ENCODE measurements at regions not wholly inside any gene's neighbourhood (a gene's known extent, or its start where the extent isn't known, plus 50 kb on each side); places are given as distances from the start of the nearest gene placed in this dataset.

DNA sequence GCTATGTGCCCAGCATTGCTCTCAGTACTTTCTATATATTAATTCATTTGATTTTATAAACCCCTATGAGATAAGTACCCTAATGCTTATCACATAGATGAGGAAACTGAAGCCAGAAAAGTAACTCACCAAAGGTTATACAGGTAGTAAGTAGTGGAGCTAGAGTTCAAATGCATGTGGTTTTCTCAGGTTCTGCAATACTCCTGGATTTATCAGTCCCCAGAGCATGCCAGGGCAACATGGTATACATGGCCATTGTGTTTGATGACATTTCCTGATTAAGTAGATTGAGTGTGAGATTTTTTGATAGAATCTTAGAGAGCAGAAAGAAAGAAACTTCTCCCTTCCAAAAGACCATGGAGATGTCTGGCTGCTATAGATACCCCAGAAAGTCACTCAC is 233.1 kb downstream of the IKZF2 start:
- peaks cover 9% of the 10 kb centered on the region for H3K4me1 ChIP-seq (replicated peaks)
- no peak for TF ChIP-seq POLR2AphosphoS5 (IDR thresholded peaks at IDR 0.05)
- TF ChIP-seq POLR2A (IDR thresholded peaks at IDR 0.05) = no peak
- TF ChIP-seq, protein P1, sequence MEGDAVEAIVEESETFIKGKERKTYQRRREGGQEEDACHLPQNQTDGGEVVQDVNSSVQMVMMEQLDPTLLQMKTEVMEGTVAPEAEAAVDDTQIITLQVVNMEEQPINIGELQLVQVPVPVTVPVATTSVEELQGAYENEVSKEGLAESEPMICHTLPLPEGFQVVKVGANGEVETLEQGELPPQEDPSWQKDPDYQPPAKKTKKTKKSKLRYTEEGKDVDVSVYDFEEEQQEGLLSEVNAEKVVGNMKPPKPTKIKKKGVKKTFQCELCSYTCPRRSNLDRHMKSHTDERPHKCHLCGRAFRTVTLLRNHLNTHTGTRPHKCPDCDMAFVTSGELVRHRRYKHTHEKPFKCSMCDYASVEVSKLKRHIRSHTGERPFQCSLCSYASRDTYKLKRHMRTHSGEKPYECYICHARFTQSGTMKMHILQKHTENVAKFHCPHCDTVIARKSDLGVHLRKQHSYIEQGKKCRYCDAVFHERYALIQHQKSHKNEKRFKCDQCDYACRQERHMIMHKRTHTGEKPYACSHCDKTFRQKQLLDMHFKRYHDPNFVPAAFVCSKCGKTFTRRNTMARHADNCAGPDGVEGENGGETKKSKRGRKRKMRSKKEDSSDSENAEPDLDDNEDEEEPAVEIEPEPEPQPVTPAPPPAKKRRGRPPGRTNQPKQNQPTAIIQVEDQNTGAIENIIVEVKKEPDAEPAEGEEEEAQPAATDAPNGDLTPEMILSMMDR (IDR thresholded peaks at IDR 0.05) = no peak
- H3K27ac ChIP-seq = no peak overlapping the region
- no peaks in the 10 kb centered on the region for H3K27me3 ChIP-seq (replicated peaks; ENCODE audit: insufficient read depth)
- intact Hi-C loops (cut with DNase I) = no loop called here
- H3K36me3 ChIP-seq = no peaks in the 10 kb centered on the region
- DNase-seq (ENCODE audit: low spot score) = no peak
- H3K4me3 ChIP-seq = no peak overlapping the region
- H3K9me3 ChIP-seq = no peaks in the 10 kb centered on the region

DNA sequence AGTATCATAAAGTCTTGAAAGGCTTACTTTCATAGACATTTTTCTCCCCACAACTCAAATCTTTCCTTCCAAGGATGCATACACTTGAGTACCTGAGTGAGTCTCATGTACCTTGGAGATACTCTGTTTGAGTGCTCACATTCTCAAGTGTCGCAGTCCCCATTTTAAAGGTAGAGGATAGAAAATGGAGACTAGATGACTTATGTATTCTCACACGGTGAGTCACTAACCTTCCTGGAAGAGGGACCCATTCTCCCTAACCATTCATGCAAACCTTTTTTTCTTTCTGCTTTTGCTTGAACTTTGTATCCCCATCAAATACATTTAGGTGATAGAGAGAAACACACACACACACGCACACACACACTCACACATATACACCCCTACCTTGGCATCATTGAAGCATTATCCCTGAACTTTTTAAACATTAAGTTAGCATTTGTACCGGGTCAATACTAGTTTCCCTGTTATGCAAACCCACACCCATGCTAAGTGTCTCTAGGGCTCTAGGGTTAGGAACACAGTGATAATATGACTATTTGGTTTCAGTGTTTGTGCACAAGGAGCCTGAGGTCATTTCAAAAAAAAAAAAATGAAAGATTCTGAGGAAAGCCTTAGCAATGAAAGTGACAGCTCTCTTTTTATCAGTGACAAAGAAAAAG is 236.2 kb downstream of the IKZF2 start:
- H3K9me3 ChIP-seq = no peaks in the 10 kb centered on the region
- DNase-seq (ENCODE audit: low spot score) = no peak
- 83% methylated on average over 4 of the region's 4 CpGs for WGBS
- TF ChIP-seq POLR2A (IDR thresholded peaks at IDR 0.05) (no peak), POLR2AphosphoS5 (IDR thresholded peaks at IDR 0.05) (no peak)
- TF ChIP-seq, protein P1 (IDR thresholded peaks at IDR 0.05) = no peak
- peaks cover 10% of the 10 kb centered on the region for H3K4me1 ChIP-seq (replicated peaks)
- no peaks in the 10 kb centered on the region for H3K27me3 ChIP-seq (replicated peaks; ENCODE audit: insufficient read depth)
- no peak overlapping the region for H3K4me3 ChIP-seq
- no peak overlapping the region for H3K27ac ChIP-seq
- H3K36me3 ChIP-seq = no peaks in the 10 kb centered on the region
- intact Hi-C loops (cut with DNase I) = no loop called here

DNA sequence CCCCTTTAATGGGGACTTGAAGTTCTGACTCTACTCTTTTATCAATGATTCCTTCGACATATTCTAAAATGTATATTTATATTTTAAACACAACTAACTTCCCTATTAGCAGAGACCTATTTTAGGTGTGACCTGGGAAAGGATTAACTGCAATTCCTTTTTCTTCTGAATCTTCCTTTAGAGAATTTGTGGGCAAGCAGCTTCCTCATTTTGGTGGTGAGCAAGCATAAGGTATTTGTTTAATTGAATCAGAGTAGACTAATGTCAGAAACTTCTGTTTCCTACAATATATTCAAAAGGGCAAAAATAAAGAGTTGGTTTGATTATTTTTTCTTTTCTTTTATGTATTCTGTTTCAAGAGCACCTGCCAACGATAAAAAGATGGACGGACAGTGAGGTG is 237.0 kb downstream of the IKZF2 start:
- no peak for DNase-seq (ENCODE audit: low spot score)
- TF ChIP-seq, protein P1 (IDR thresholded peaks at IDR 0.05) = no peak
- no peak for TF ChIP-seq POLR2AphosphoS5 (IDR thresholded peaks at IDR 0.05)
- TF ChIP-seq POLR2A (IDR thresholded peaks at IDR 0.05) = no peak
- Histone ChIP-seq H3K4me3 (no peak overlapping the region), H3K27me3 (replicated peaks; ENCODE audit: insufficient read depth) (no peaks in the 10 kb centered on the region), H3K36me3 (no peaks in the 10 kb centered on the region), H3K9me3 (no peaks in the 10 kb centered on the region), H3K27ac (no peak overlapping the region), H3K4me1 (replicated peaks) (peaks cover 10% of the 10 kb centered on the region)
- intact Hi-C loops (cut with DNase I) = no loop called here
- WGBS = 41% methylated on average over 3 of the region's 3 CpGs

DNA sequence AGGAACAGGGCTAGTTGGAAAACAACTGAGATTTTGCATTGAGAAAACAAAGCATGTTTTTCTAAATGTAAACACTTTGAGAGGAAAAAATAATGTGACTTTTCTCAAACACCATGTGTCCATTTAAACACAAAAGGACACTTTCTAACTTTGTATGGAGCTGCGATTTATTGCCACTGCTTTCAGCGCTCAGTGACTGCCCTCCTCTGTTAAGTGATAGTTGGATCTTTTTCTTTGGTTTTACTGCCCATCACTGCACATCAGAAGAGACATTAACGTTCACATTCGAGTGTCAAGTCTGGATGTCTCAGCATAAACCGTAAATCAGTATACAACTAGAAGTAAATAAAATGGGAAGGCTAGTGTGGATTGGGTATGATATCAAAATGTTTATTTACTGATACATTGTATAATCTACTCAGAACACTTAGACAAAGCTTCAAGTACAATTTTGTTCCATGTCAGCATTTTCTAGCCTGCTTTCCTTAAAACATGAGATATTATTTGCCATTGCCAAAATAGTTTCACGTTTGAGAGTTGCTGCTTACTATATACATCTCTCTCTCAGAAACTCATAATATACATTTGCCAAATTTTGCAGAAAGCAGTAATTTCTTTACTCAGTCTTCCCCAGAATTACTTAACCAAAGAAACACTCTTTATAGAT is 237.6 kb downstream of the IKZF2 start:
- Histone ChIP-seq H3K36me3 (no peaks in the 10 kb centered on the region), H3K4me3 (no peak overlapping the region), H3K4me1 (replicated peaks) (peaks cover 5% of the 10 kb centered on the region), H3K27me3 (replicated peaks; ENCODE audit: insufficient read depth) (no peaks in the 10 kb centered on the region), H3K9me3 (no peaks in the 10 kb centered on the region), H3K27ac (peak overlapping the region in 1 of 2 donors; percentile 59)
- intact Hi-C loops (cut with DNase I) = no loop called here
- 34% methylated on average over 6 of the region's 6 CpGs for WGBS
- TF ChIP-seq, protein P1 (IDR thresholded peaks at IDR 0.05) = no peak
- DNase-seq (ENCODE audit: low spot score) = no peak

All from prostate gland (tissue), 2 donors.